Adipocyte (in vitro differentiated cells): ENCODE measurements at regions not wholly inside any gene's neighbourhood (a gene's known extent, or its start where the extent isn't known, plus 50 kb on each side); places are given as distances from the start of the nearest gene placed in this dataset.

Experiments used
- DNase-seq: peaks from one replicate; pipeline ENCODE4 v3.0.0-alpha.2; 2015; ENCODE audit warnings: low read depth
- H3K27me3 ChIP-seq: replicated peaks from 2 replicates; pipeline ENCODE4 v1.7.0; 2013; ENCODE audit warnings: mild to moderate bottlenecking, low read length, moderate library complexity; ENCODE audit not compliant: control insufficient read depth, insufficient read depth
- H3K36me3 ChIP-seq: 2 replicates; pipeline ENCODE4 v1.7.0; 2013; ENCODE audit warnings: low read length, mild to moderate bottlenecking, moderate library complexity; ENCODE audit not compliant: control insufficient read depth, insufficient read depth, severe bottlenecking
- H3K4me1 ChIP-seq: 2 replicates; pipeline ENCODE4 v1.7.0; 2013; ENCODE audit warnings: mild to moderate bottlenecking, low read length, moderate library complexity; ENCODE audit not compliant: control insufficient read depth, insufficient read depth
- H3K4me3 ChIP-seq: 2 replicates; pipeline ENCODE4 v1.7.0; 2013; ENCODE audit warnings: mild to moderate bottlenecking, low read length, moderate library complexity
- H3K9ac ChIP-seq: 2 replicates; pipeline ENCODE4 v1.7.0; 2013; ENCODE audit warnings: mild to moderate bottlenecking, low read length, moderate library complexity
- H3K9me3 ChIP-seq: 2 replicates; pipeline ENCODE4 v1.7.0; 2013; ENCODE audit warnings: mild to moderate bottlenecking, low read length, moderate library complexity; ENCODE audit not compliant: control insufficient read depth

GRCh38 chr4:176014583-176015108, 51.0 kb upstream of the WDR17 start:
- peaks cover under 1% of the 10 kb centered on the region for H3K9me3 ChIP-seq
- H3K27me3 ChIP-seq: peaks cover 7% of the 10 kb centered on the region
- no peak overlapping the region for H3K9ac ChIP-seq
- no peak overlapping the region for H3K4me3 ChIP-seq
- H3K36me3 ChIP-seq: no peaks in the 10 kb centered on the region
- H3K4me1 ChIP-seq: no peaks in the 10 kb centered on the region
- DNase-seq: no peak
